OCI-LY7 (cell line): ENCODE measurements at regions not wholly inside any gene's neighbourhood (a gene's known extent, or its start where the extent isn't known, plus 50 kb on each side); places are given as distances from the start of the nearest gene placed in this dataset.

Experiments
- BruUV-seq: library from RNA; stranded (reverse); fragments of 400-500 nt; replicated peaks from 2 replicates; lab custom pipeline; 2021; lab: Mats Ljungman, UMichigan
- CTCF ChIA-PET: fragments of 300-600 bp; sonication (Branson Sonifier 250); formaldehyde crosslinking; loops from one replicate; lab custom pipeline; 2022; ENCODE audit warnings: antibody characterized with exemption; ENCODE audit not compliant: unreplicated experiment; lab: Charles Lee
- POLR2A ChIA-PET: fragments of 300-600 bp; sonication (Branson Sonifier 250); formaldehyde crosslinking; loops from one replicate; lab custom pipeline; 2022; ENCODE audit warnings: antibody characterized with exemption; lab: Charles Lee
- DNase-seq: peaks from one replicate; pipeline ENCODE4 v3.0.0-alpha.2; 2015; ENCODE audit warnings: low spot score
- H2AFZ ChIP-seq: fragments of 200-600 bp; sonication (generic), shearing (Covaris generic); 2 replicates; pipeline ENCODE4 v1.6.1; 2014; ENCODE audit warnings: mild to moderate bottlenecking, antibody characterized with exemption, low read length, moderate library complexity
- H3K27ac ChIP-seq: fragments of 200-600 bp; sonication (generic); 2 replicates; pipeline ENCODE4 v1.5.1; 2014; ENCODE audit warnings: mixed run types, low read depth, mild to moderate bottlenecking, moderate library complexity, low read length, inconsistent platforms; ENCODE audit not compliant: poor library complexity, severe bottlenecking
- H3K36me3 ChIP-seq: fragments of 200-600 bp; sonication (generic); 2 replicates; pipeline ENCODE4 v1.6.1; 2014; ENCODE audit warnings: mild to moderate bottlenecking, antibody characterized with exemption, low read length, moderate library complexity, mixed read lengths; ENCODE audit not compliant: insufficient read depth
- H3K4me1 ChIP-seq: fragments of 200-600 bp; sonication (generic); 2 replicates; pipeline ENCODE4 v1.5.1; 2014; ENCODE audit warnings: mild to moderate bottlenecking, low read length; ENCODE audit not compliant: insufficient read depth, poor library complexity, severe bottlenecking
- H3K4me2 ChIP-seq: fragments of 200-600 bp; sonication (generic); 2 replicates; pipeline ENCODE4 v1.6.1; 2014; ENCODE audit warnings: mild to moderate bottlenecking, low read length
- H3K4me3 ChIP-seq: fragments of 200-600 bp; sonication (generic); 2 replicates; pipeline ENCODE4 v1.5.1; 2014; ENCODE audit warnings: mild to moderate bottlenecking, low read depth, low read length; ENCODE audit not compliant: poor library complexity, severe bottlenecking
- H3K79me2 ChIP-seq: fragments of 200-600 bp; sonication (generic); 2 replicates; pipeline ENCODE4 v1.6.1; 2016; ENCODE audit warnings: low read depth, mild to moderate bottlenecking, low read length, moderate library complexity, mixed read lengths; ENCODE audit not compliant: insufficient read depth
- H3K9me2 ChIP-seq: fragments of 200-600 bp; sonication (generic); 2 replicates; pipeline ENCODE4 v1.6.1; 2016; ENCODE audit warnings: mild to moderate bottlenecking, low read length, mixed read lengths; ENCODE audit not compliant: insufficient read depth
- H3K9me3 ChIP-seq: fragments of 200-600 bp; sonication (generic); 2 replicates; pipeline ENCODE4 v1.6.1; 2014; ENCODE audit warnings: mild to moderate bottlenecking, mixed run types, low read length, mixed read lengths
- H4K20me1 ChIP-seq: fragments of 200-600 bp; sonication (generic); 2 replicates; pipeline ENCODE4 v1.6.1; 2014; ENCODE audit warnings: mild to moderate bottlenecking, antibody characterized with exemption, low read length, moderate library complexity, mixed read lengths; ENCODE audit not compliant: insufficient read depth
- CTCF ChIP-seq: fragments of 200-600 bp; sonication (generic); conservative IDR thresholded peaks from 2 replicates; pipeline ENCODE4 v1.5.1; 2014; ENCODE audit warnings: mild to moderate bottlenecking, antibody characterized with exemption, low read length, moderate library complexity, mixed read lengths
- EZH2phosphoT487 ChIP-seq: fragments of 200-600 bp; sonication (generic); IDR thresholded peaks from 2 replicates; pipeline ENCODE4 v1.6.1; 2018; ENCODE audit warnings: low read depth, borderline replicate concordance, mild to moderate bottlenecking, mixed run types, antibody characterized with exemption, low read length, moderate library complexity, mixed read lengths
- intact Hi-C: fragments of 100-400 bp; cut with micrococcal nuclease; formaldehyde crosslinking; loops from one replicate; pipeline ENCODE4 v1.10.0; 2022; ENCODE audit not compliant: unreplicated experiment

- H3K79me2 ChIP-seq: no peaks in the 10 kb centered on the region
- no peak overlapping the region for H2AFZ ChIP-seq
- no peak overlapping the region for H3K4me2 ChIP-seq
- TF ChIP-seq EZH2phosphoT487: no peak
- TF ChIP-seq CTCF: no peak
- CTCF ChIA-PET: no interaction called here
- no peaks in the 10 kb centered on the region for H3K9me3 ChIP-seq
- H4K20me1 ChIP-seq: no peaks in the 10 kb centered on the region
- DNase-seq: no peak
- POLR2A ChIA-PET: interaction anchor here (0.6 kb wide), 1 partner anchor 456 kb away, joined by 4 read pairs; no protein-coding TSS in a partner anchor
- H3K4me3 ChIP-seq: no peak overlapping the region
- intact Hi-C loops: no loop called here
- no TSS peak for BruUV-seq
- H3K9me2 ChIP-seq: no peaks in the 10 kb centered on the region
- no peaks in the 10 kb centered on the region for H3K36me3 ChIP-seq
- H3K27ac ChIP-seq: no peak overlapping the region
- no peaks in the 10 kb centered on the region for H3K4me1 ChIP-seq
Observed at GRCh38 chr5:2656206-2656605, 95.3 kb downstream of the IRX2 start.

GRCh38 chr5:2653991-2654390, 97.5 kb downstream of the IRX2 start:
- H4K20me1 ChIP-seq: no peaks in the 10 kb centered on the region
- no peaks in the 10 kb centered on the region for H3K4me1 ChIP-seq
- DNase-seq: no peak
- TF ChIP-seq CTCF (no peak), EZH2phosphoT487 (no peak)
- no peaks in the 10 kb centered on the region for H3K9me3 ChIP-seq
- CTCF ChIA-PET: no interaction called here
- no peak overlapping the region for H2AFZ ChIP-seq
- no TSS peak for BruUV-seq
- no peaks in the 10 kb centered on the region for H3K36me3 ChIP-seq
- intact Hi-C loops: no loop called here
- POLR2A ChIA-PET: no interaction called here
- no peaks in the 10 kb centered on the region for H3K9me2 ChIP-seq
- no peaks in the 10 kb centered on the region for H3K79me2 ChIP-seq
- H3K27ac ChIP-seq: no peak overlapping the region
- H3K4me2 ChIP-seq: no peak overlapping the region
- no peak overlapping the region for H3K4me3 ChIP-seq

- TF ChIP-seq CTCF (no peak), EZH2phosphoT487 (no peak)
- Histone ChIP-seq H2AFZ (no peak overlapping the region), H3K4me3 (no peak overlapping the region), H3K9me3 (no peaks in the 10 kb centered on the region), H3K9me2 (no peaks in the 10 kb centered on the region), H3K79me2 (no peaks in the 10 kb centered on the region), H3K4me1 (no peaks in the 10 kb centered on the region), H3K4me2 (no peak overlapping the region), H3K27ac (no peak overlapping the region), H4K20me1 (no peaks in the 10 kb centered on the region), H3K36me3 (no peaks in the 10 kb centered on the region)
- intact Hi-C loops: no loop called here
- CTCF ChIA-PET: no interaction called here
- no TSS peak for BruUV-seq
- POLR2A ChIA-PET: interaction anchor here (0.6 kb wide), 1 partner anchor 68 kb away, joined by 4 read pairs; no protein-coding TSS in a partner anchor
- DNase-seq: no peak
Observed at GRCh38 chr5:2651116-2651515, 100.4 kb downstream of the IRX2 start.
